A673 (cell line): ENCODE measurements at regions not wholly inside any gene's neighbourhood (a gene's known extent, or its start where the extent isn't known, plus 50 kb on each side); places are given as distances from the start of the nearest gene placed in this dataset.
"Not testable (repeated sequence)": the region's sequence is repeated elsewhere in the genome, so short reads cannot be mapped to it uniquely, and the experiment has no call there.

Source experiments
- CTCF ChIP-seq: fragments of 300-800, 200-600 bp; sonication (generic); conservative IDR thresholded peaks from 2 replicates; pipeline ENCODE4 v1.5.1; 2017; ENCODE audit warnings: low read depth, mild to moderate bottlenecking, antibody characterized with exemption, low read length, moderate library complexity, mixed read lengths
- EZH2 ChIP-seq: fragments of 200-600 bp; sonication (generic); IDR thresholded peaks from 2 replicates; pipeline ENCODE4 v1.6.1; 2017; ENCODE audit warnings: borderline replicate concordance, low read depth, mild to moderate bottlenecking, mixed read lengths, antibody characterized with exemption, low read length; ENCODE audit not compliant: poor library complexity, severe bottlenecking

- not testable (repeated sequence) for TF ChIP-seq CTCF, EZH2
Measured at GRCh38 chr6:75031102-75031501, 174.8 kb downstream of the COL12A1 start.
